Panc1 (cell line): ENCODE measurements at regions not wholly inside any gene's neighbourhood (a gene's known extent, or its start where the extent isn't known, plus 50 kb on each side); places are given as distances from the start of the nearest gene placed in this dataset.

Experiments used
- CTCF ChIP-seq: fragments of 450-650 bp; IDR thresholded peaks from 2 replicates; pipeline ENCODE4 v1.5.1; 2017; ENCODE audit warnings: mild to moderate bottlenecking
- POLR2AphosphoS5 ChIP-seq: IDR thresholded peaks from 2 replicates; pipeline ENCODE4 v1.6.1; 2012; ENCODE audit warnings: mild to moderate bottlenecking, low read depth, low read length, moderate library complexity
- REST ChIP-seq, 2 experiments: IDR thresholded peaks; 2 replicates each; pipeline ENCODE4 v1.6.1; 2011 to 2012; ENCODE audit warnings: low read depth in 2 of 2, control low read depth in 1 of 2, low read length in 1 of 2, mild to moderate bottlenecking in 1 of 2, moderate library complexity in 1 of 2; ENCODE audit not compliant: insufficient read depth in 1 of 2
- TCF7L2 ChIP-seq: IDR thresholded peaks from 2 replicates; pipeline ENCODE4 v1.6.1; 2011; ENCODE audit warnings: mild to moderate bottlenecking, low read depth, low read length, inconsistent platforms

GRCh38 chr21:16943231-16943630 lies 569.6 kb upstream of the CXADR start:
- TF ChIP-seq CTCF (no peak), POLR2AphosphoS5 (no peak), TCF7L2 (no peak), REST (IDR thresholded peaks at IDR 0.05; ENCODE audit: insufficient read depth in 1 of 2, low read depth in 2 of 2, low read length in 1 of 2) (no peak)
